Ovary (tissue), 7 donors: ENCODE measurements at regions not wholly inside any gene's neighbourhood (a gene's known extent, or its start where the extent isn't known, plus 50 kb on each side); places are given as distances from the start of the nearest gene placed in this dataset.

Experiments
- DNase-seq, 5 donors: peaks; one replicate each; pipeline ENCODE4 v3.0.0-alpha.2; 2019 to 2020
- H3K27ac ChIP-seq, 2 donors: fragments of 200-600 bp; one replicate each; pipeline versions ENCODE4 v1.5.1 to v1.8.0; 2019 to 2022
- H3K27me3 ChIP-seq: fragments of 200-600 bp; one replicate; pipeline ENCODE4 v1.8.0; 2022
- H3K36me3 ChIP-seq: fragments of 200-600 bp; sonication (generic); one replicate; pipeline ENCODE4 v1.5.1; 2019
- H3K4me1 ChIP-seq: one replicate; pipeline ENCODE4 v1.8.1; 2013; ENCODE audit warnings: mild to moderate bottlenecking, moderate library complexity; ENCODE audit not compliant: insufficient read depth
- H3K4me3 ChIP-seq: fragments of 200-600 bp; sonication (generic); one replicate; pipeline ENCODE4 v1.5.1; 2017
- H3K9me3 ChIP-seq, 2 donors: fragments of 200-600 bp in 1 of 2; sonication (generic) in 1 of 2; one replicate each; pipeline versions ENCODE4 v1.5.1 to v1.8.1; 2013 to 2019; ENCODE audit warnings: mild to moderate bottlenecking in 1 of 2, moderate library complexity in 1 of 2
- CTCF ChIP-seq, 3 donors: fragments of 450-650 bp in 2 of 3; fragments of 200-600 bp in 1 of 3; IDR thresholded peaks; one replicate each; pipeline versions ENCODE4 v1.5.1 to v1.8.0; 2016 to 2022; ENCODE audit warnings: antibody characterized with exemption in 3 of 3, mild to moderate bottlenecking in 1 of 3
- EP300 ChIP-seq: sonication (generic); formaldehyde crosslinking; IDR thresholded peaks from one replicate; pipeline ENCODE4 v1.6.1; 2017; ENCODE audit warnings: antibody characterized with exemption
- POLR2A ChIP-seq: fragments of 450-650 bp; IDR thresholded peaks from one replicate; pipeline ENCODE4 v1.6.1; 2017; ENCODE audit warnings: antibody characterized with exemption, mild to moderate bottlenecking, moderate library complexity
- WGBS, 3 donors: extraction: QIAGEN DNeasy Blood & Tissue Kit in 1 of 3; methylation state at CpG; one replicate each; pipeline versions ENCODE4 v1.1.5 to v1.1.7; 2013 to 2017; 5-methylcytosine and 5-hydroxymethylcytosine counted together
- intact Hi-C, 4 donors: fragments of 100-400 bp; cut with DNase I; formaldehyde crosslinking; loops; one replicate each; pipeline versions ENCODE4 v1.11.0 to v1.15.1; 2022 to 2023
- donor health status: DM: no; HTN: no; CAD: no; lungs with moderate emphysema.
- donor health status: DM: no; HTN: no; CAD: no.
- donor health status: Bipolar disorder and iron deficiency.
- donor health status: DM: no; HTN: no; CAD: no.
- donor health status: DM: yes; HTN: yes; CAD: no.

- H3K4me3 ChIP-seq, result no peak overlapping the region
- peak overlapping the region in 1 of 2 donors; percentile 25 for H3K27ac ChIP-seq
- WGBS, 3 donors, result 40 to 67% (median 55%) methylated on average over 2 of the region's 2 CpGs
- no peak for DNase-seq
- no peaks in the 10 kb centered on the region for H3K36me3 ChIP-seq
- peaks cover 8% of the 10 kb centered on the region for H3K4me1 ChIP-seq
- TF ChIP-seq POLR2A (no peak), CTCF (IDR thresholded peaks at IDR 0.05) (no peak), EP300 (no peak)
- no peaks in the 10 kb centered on the region for H3K27me3 ChIP-seq
- no peaks in the 10 kb centered on the region for H3K9me3 ChIP-seq
- intact Hi-C loops, result no loop called here
Observed at GRCh38 chr15:62475591-62475990, 310.5 kb upstream of the C2CD4B start.

DNA sequence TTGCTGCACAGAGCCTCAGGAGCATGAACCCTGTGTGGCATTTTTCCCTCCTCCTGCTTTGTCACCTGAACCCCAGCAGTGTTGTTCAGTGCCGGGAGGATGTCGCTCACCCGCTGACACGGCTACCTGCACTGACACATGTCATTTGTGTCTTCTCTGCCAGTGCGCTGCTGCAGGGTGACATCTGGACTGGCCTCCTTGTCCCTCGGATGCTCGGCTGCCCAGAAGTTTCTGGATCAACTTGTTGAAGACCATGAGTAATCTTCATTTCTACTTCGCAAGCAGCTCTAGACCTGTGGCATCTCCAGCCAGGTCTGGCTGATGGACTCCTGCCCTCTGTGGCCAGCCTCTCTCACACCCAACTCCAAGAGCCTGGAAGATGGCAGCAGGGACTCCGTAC, 311.1 kb upstream of the C2CD4B start:
- H3K36me3 ChIP-seq, result no peaks in the 10 kb centered on the region
- intact Hi-C loops, result no loop called here
- TF ChIP-seq CTCF (IDR thresholded peaks at IDR 0.05) (no peak), EP300 (no peak)
- H3K27me3 ChIP-seq, result no peaks in the 10 kb centered on the region
- H3K27ac ChIP-seq, result peak overlapping the region in 1 of 2 donors; percentile 25
- DNase-seq, result no peak
- peaks cover 6% of the 10 kb centered on the region for H3K4me1 ChIP-seq
- no peak overlapping the region for H3K4me3 ChIP-seq
- no peaks in the 10 kb centered on the region for H3K9me3 ChIP-seq
- 96 to 99% (median 98%) methylated on average over 9 of the region's 9 CpGs for WGBS, 3 donors

DNA sequence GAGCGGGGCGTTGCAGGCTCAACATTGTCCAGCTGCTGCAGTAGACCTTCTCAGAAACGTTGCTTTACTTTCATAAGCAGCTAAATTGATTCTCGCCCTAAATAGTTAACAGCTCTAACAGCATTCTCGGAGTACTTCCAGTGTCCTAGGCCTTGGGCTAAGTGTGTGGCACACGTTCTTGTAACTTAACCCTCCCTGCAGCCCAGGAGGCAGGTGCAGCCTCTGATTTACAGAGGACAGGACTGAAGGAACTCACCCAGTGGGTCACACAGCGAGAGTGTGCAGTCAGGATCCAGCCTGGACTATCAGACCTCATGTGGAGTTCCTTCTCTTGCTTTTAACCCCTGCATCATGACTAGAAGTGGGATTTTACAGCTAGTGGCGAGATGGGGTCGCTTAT, 312.8 kb upstream of the C2CD4B start:
- WGBS, 3 donors, result 61 to 80% (median 69%) methylated on average over 9 of the region's 9 CpGs
- TF ChIP-seq POLR2A (no peak), CTCF (IDR thresholded peaks at IDR 0.05) (no peak), EP300 (no peak)
- Histone ChIP-seq H3K27ac (no peak overlapping the region), H3K27me3 (no peaks in the 10 kb centered on the region), H3K4me3 (no peak overlapping the region), H3K9me3 (no peaks in the 10 kb centered on the region), H3K36me3 (no peaks in the 10 kb centered on the region), H3K4me1 (peaks cover 4% of the 10 kb centered on the region)
- no peak for DNase-seq
- intact Hi-C loops, result no loop called here

- no peak for DNase-seq
- H3K9me3 ChIP-seq, result no peaks in the 10 kb centered on the region
- H3K36me3 ChIP-seq, result no peaks in the 10 kb centered on the region
- no peak for TF ChIP-seq EP300
- TF ChIP-seq CTCF (IDR thresholded peaks at IDR 0.05), result no peak
- no peak for TF ChIP-seq POLR2A
- H3K27me3 ChIP-seq, result no peaks in the 10 kb centered on the region
- peaks cover 5% of the 10 kb centered on the region for H3K4me1 ChIP-seq
- 84 to 87% (median 84%) methylated on average over 5 of the region's 5 CpGs for WGBS, 3 donors
- no peak overlapping the region for H3K27ac ChIP-seq
- H3K4me3 ChIP-seq, result no peak overlapping the region
- intact Hi-C loops, result no loop called here
Observed at GRCh38 chr15:62482785-62483429, 317.8 kb upstream of the C2CD4B start.
